ENCODE measurements at regions not wholly inside any gene's neighbourhood (a gene's known extent, or its start where the extent isn't known, plus 50 kb on each side); places are given as distances from the start of the nearest gene placed in this dataset.

DNA sequence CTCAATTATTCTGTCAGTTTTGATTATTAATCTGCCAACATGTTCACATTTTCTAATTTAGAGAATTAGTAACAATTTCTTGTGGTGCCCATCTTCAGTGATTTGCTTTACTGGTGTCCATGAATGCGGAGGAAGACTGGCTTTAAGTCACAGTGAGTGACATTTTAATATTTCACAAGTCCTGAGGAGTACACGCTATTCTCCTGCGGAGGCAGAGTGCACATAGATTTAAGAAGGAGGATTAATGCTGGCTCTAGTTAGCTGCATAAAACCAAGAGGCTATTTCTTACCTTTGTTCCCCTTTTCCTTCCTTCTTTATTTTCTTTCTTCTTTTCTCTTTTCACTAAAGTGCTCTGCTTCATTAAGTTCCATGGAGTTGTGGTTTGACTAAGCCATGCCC lies 495.2 kb upstream of the IGFBP7 start:
- no peak overlapping the region for H3K4me3 Mint-ChIP-seq
- H3K4me1 Mint-ChIP-seq (ENCODE audit: low read depth), result no peaks in the 10 kb centered on the region
- H3K9me3 Mint-ChIP-seq, result no peaks in the 10 kb centered on the region
- no peaks in the 10 kb centered on the region for H3K27me3 Mint-ChIP-seq
- H3K36me3 Mint-ChIP-seq (ENCODE audit: low read depth), result no peaks in the 10 kb centered on the region
- no peak overlapping the region for H3K27ac Mint-ChIP-seq

DNA sequence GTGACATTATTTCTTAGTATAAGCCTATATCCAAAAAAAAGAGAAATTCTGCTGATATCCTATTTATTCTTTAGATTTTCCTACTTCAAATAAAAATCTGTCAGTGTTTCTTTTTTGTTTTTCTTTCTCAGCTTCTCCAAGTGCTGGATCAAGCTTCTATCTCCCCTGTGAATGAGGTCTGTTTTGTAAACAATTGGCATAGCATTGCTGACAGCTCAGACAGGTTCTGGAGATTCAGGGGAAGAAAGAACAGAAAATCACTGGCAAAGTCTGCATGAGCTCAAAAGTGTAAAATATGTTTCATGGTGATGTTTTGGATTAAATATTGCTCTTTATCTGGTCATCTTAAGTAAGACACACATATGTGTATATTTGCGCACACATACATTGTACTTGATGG lies 492.0 kb upstream of the IGFBP7 start:
- Mint-ChIP-seq H3K4me3 (no peak overlapping the region), H3K36me3 (ENCODE audit: low read depth) (no peaks in the 10 kb centered on the region), H3K27ac (no peak overlapping the region), H3K27me3 (no peaks in the 10 kb centered on the region), H3K9me3 (no peaks in the 10 kb centered on the region), H3K4me1 (ENCODE audit: low read depth) (no peaks in the 10 kb centered on the region)

DNA sequence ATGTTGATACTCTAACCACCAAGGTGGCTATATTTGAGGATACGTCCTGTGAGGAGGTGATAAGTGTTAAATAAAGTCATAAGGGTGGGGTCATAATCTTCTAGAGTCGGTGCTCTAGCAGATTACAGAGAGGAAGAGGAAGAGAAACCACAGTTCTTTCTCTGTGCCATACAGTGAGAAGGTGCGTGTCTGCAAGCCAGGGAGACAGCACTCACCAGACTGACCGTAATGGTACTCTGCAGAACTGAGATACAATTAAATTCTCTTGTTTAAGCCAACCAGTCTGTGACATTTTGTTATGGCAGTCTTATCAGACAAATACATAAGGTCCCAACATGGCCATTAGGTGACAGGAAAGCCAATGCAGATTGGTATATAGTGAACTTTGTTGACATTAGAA lies 480.9 kb upstream of the IGFBP7 start:
- Mint-ChIP-seq H3K36me3 (ENCODE audit: low read depth) (no peaks in the 10 kb centered on the region), H3K4me3 (no peak overlapping the region), H3K9me3 (peaks cover 8% of the 10 kb centered on the region), H3K4me1 (ENCODE audit: low read depth) (no peaks in the 10 kb centered on the region), H3K27ac (no peak overlapping the region), H3K27me3 (no peaks in the 10 kb centered on the region)

DNA sequence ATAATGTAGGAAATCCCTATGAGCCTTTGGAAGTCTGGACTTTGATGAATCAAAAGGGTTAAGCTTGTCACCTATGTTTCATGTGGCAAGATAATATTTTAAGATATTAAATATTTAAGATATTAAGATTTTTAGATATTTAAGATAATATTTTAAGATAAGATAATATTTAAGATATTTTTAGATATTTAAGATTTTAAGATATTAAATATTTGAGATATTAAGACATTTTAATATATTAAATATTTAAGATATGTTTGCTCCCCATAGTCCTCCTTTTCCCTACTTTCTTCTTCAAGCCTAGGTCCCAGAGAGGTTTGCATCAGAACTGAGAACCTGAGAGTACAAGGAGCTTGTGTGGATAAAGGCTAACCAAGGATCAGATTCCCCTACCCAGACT lies 478.4 kb upstream of the IGFBP7 start:
- Mint-ChIP-seq H3K27me3 (no peaks in the 10 kb centered on the region), H3K36me3 (ENCODE audit: low read depth) (no peaks in the 10 kb centered on the region), H3K27ac (no peak overlapping the region), H3K9me3 (peaks cover 8% of the 10 kb centered on the region), H3K4me1 (ENCODE audit: low read depth) (no peaks in the 10 kb centered on the region), H3K4me3 (no peak overlapping the region)

DNA sequence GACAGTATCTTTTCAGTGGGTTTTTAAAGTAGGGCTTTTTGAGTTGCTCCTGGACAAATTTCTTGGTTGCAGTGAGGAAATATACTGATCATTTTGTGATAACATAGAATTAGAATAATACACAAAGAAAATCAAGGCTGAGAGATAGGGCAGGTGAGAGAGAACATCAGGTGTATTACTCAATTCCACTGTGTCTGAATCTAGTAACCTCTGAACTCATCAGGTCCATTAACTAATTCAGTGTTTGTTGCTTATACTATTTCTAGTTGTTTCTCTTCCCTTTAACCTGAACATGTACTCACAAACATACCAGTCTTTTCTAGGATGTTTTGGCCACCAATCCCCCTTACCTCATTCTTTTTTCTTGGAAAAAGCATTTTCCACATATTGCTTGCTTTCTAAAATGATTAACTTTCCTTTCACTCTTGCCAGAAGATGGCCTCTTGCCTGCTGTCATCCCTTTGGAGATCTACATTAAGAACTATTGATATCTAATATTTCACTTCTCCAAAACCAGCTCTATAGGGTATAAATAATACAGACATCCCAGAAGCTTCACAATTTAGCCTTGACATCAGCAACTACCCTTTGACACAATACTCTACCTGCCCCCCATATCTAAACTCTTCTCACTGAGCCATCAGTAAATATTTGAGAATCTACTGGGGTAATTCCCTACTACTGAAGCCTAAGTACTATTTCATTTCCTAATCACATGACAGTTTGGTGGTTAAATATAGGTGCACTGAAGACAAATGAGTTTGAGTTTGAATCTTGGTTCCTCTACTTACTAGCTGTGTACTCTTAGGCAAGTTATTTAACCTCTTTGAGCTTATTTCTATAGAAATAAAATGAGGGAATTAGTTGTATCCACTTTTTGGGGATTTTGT lies 470.8 kb upstream of the IGFBP7 start:
- no peaks in the 10 kb centered on the region for H3K36me3 Mint-ChIP-seq (ENCODE audit: low read depth)
- no peak overlapping the region for H3K27ac Mint-ChIP-seq
- no peaks in the 10 kb centered on the region for H3K4me1 Mint-ChIP-seq (ENCODE audit: low read depth)

DNA sequence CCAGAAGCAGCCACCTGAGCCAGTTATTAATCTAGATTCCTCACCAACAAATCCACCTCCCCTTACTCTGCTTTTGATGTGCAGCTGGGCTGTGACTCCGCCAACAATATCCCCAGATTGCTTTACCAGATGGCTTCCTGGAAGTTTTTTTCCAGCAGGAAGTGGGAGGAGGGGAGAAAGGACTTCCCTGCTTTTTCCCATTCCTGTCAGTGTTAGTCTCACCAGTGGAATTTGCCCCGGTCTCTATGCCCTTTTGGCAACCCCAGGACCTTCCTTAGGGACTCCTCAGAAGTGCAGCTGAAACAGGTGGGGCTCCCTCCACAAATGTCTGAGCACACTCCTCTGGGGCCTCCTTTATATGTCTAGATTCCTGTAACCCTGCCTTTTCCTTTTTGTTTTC lies 465.2 kb upstream of the IGFBP7 start:
- no peaks in the 10 kb centered on the region for H3K36me3 Mint-ChIP-seq (ENCODE audit: low read depth)
- no peak overlapping the region for H3K27ac Mint-ChIP-seq
- no peaks in the 10 kb centered on the region for H3K4me1 Mint-ChIP-seq (ENCODE audit: low read depth)
- peaks cover 3% of the 10 kb centered on the region for H3K9me3 Mint-ChIP-seq
- no peaks in the 10 kb centered on the region for H3K27me3 Mint-ChIP-seq
- H3K4me3 Mint-ChIP-seq, result no peak overlapping the region

More for the DNA sequence above, 470.8 kb upstream of the IGFBP7 start:
- Mint-ChIP-seq H3K27me3 (no peaks in the 10 kb centered on the region), H3K9me3 (peaks cover 4% of the 10 kb centered on the region), H3K4me3 (no peak overlapping the region)

DNA sequence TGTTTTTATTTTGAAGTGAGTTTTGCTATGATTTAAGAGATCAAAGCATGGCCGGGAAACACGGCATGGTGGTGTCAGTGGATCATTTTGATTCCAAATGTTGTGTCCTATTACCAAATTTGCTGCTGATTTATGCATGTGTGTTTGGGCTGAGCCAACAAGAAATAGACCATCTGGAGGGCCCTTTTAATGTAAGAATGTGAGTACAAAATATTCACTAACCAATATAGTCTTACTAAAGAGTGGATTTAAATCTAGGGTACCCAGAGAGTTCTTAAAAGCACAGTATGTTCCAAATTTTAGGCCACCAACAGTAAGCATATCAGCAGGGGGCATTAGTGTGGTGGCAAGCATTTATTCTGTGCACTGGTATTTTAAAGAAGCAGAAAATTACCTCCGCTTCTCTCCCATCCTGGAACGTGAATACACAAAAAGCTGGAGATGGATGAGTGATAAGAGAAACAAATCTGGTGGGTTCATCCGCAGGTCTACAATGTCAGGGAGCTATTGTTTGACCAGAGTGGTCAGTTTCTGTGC lies 444.4 kb upstream of the IGFBP7 start:
- no peak overlapping the region for H3K27ac Mint-ChIP-seq
- H3K4me1 Mint-ChIP-seq (ENCODE audit: low read depth), result no peaks in the 10 kb centered on the region
- no peaks in the 10 kb centered on the region for H3K36me3 Mint-ChIP-seq (ENCODE audit: low read depth)
- H3K9me3 Mint-ChIP-seq, result peaks cover 4% of the 10 kb centered on the region
- no peak overlapping the region for H3K4me3 Mint-ChIP-seq
- H3K27me3 Mint-ChIP-seq, result no peaks in the 10 kb centered on the region

DNA sequence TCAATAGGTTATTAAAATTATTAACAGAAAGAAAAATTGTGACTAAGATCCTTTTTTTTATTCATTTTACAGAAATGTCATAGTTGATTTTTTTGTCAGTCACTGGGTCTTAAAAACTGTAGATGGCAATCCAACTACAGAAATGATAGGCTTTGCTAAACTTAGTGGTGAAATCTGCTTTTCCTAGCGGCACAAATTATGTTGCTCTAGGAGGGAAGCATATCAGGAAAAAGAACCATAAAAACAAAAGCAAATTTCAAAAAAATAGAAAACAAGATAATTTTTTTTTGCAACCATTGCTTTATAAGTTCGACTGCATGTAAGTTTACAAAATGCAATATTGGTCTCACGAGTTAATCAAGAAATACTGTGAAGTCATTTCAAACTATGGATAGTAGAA lies 443.5 kb upstream of the IGFBP7 start:
- Mint-ChIP-seq H3K4me1 (ENCODE audit: low read depth) (no peaks in the 10 kb centered on the region), H3K9me3 (peaks cover 4% of the 10 kb centered on the region), H3K27ac (no peak overlapping the region), H3K27me3 (no peaks in the 10 kb centered on the region), H3K36me3 (ENCODE audit: low read depth) (no peaks in the 10 kb centered on the region), H3K4me3 (no peak overlapping the region)

DNA sequence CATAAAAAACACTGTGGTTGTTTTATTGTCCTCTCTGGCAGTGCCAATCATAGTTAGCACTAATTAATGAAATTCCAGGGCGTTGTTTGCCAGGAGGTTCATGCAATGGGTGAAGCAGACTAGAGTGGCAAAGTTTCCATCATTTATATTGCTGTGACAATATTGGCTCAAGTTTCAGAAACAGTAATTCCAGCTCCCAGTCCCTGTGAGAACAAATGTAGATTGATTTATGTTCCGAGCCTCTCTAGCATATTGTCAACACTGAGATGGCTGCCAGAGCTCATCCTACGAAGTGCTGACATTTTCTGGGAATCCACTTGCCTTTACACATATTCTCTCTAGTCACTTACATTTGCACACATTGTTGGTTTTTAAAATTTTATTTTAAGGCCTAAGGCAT lies 440.0 kb upstream of the IGFBP7 start:
- peaks cover 4% of the 10 kb centered on the region for H3K9me3 Mint-ChIP-seq
- H3K36me3 Mint-ChIP-seq (ENCODE audit: low read depth), result no peaks in the 10 kb centered on the region
- no peak overlapping the region for H3K4me3 Mint-ChIP-seq
- H3K4me1 Mint-ChIP-seq (ENCODE audit: low read depth), result no peaks in the 10 kb centered on the region
- no peak overlapping the region for H3K27ac Mint-ChIP-seq
- H3K27me3 Mint-ChIP-seq, result no peaks in the 10 kb centered on the region

DNA sequence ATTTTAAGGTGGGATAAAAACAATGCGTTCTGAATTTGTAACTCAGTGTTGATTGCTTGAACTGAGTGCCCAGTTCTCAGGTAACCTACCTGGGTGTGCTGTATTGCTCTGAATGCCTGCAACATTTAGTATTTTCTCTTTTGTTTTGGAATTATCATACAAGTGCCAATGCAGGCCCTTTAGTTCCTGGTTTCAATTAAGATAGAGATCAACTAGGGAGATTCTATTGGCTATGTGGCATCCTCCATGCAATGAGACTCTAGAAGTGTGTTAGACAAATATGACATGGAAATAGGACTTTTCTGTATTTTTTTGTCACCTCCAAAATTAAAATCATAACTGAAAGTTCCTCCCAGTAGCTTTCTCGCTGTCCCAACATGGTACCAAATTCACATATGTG lies 438.7 kb upstream of the IGFBP7 start:
- no peaks in the 10 kb centered on the region for H3K4me1 Mint-ChIP-seq (ENCODE audit: low read depth)
- no peaks in the 10 kb centered on the region for H3K9me3 Mint-ChIP-seq
- H3K27ac Mint-ChIP-seq, result no peak overlapping the region
- H3K27me3 Mint-ChIP-seq, result no peaks in the 10 kb centered on the region
- no peaks in the 10 kb centered on the region for H3K36me3 Mint-ChIP-seq (ENCODE audit: low read depth)
- H3K4me3 Mint-ChIP-seq, result no peak overlapping the region

DNA sequence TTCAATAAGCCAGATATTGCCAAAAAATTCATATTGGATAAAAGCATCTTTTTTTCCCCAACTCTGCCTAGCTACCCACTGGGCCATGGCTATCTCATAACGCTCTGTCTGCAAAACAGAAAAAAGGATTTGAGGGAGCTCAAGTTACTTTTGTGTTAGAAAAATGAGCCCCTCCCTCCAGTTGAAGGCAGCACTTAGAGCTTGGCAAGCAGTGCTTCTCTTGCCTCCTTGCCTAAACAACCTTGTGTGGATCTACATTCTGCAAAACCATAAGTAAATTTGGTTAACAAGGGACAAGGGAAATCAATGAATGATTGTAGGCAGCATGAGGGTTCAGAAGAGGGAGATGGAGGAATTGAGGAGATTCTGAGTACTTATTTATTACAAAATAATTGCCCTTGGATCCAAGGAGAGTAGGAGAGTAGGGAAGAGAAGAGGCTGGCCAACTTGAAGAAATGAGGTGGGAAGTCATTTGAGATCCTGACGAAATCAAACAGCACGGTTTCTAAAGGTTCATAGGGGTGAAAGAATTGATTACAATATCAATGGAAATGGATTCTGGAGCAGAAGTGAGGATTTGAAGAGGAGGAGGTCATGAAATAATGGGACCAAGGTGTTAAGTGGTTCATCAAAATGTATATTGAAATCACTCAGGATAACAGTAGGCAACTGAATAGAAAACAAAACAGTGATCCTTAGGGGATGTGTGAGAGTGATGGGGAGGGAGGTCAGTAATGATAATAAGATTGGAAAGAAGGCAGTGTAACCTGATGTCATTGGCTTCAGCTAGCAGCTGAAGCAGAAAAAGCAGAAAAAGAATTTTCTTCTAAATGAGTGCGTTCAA lies 434.8 kb upstream of the IGFBP7 start:
- H3K4me1 Mint-ChIP-seq (ENCODE audit: low read depth), result no peaks in the 10 kb centered on the region
- no peaks in the 10 kb centered on the region for H3K27me3 Mint-ChIP-seq
- H3K4me3 Mint-ChIP-seq, result no peak overlapping the region
- H3K9me3 Mint-ChIP-seq, result peaks cover 2% of the 10 kb centered on the region
- H3K36me3 Mint-ChIP-seq (ENCODE audit: low read depth), result no peaks in the 10 kb centered on the region
- H3K27ac Mint-ChIP-seq, result no peak overlapping the region

DNA sequence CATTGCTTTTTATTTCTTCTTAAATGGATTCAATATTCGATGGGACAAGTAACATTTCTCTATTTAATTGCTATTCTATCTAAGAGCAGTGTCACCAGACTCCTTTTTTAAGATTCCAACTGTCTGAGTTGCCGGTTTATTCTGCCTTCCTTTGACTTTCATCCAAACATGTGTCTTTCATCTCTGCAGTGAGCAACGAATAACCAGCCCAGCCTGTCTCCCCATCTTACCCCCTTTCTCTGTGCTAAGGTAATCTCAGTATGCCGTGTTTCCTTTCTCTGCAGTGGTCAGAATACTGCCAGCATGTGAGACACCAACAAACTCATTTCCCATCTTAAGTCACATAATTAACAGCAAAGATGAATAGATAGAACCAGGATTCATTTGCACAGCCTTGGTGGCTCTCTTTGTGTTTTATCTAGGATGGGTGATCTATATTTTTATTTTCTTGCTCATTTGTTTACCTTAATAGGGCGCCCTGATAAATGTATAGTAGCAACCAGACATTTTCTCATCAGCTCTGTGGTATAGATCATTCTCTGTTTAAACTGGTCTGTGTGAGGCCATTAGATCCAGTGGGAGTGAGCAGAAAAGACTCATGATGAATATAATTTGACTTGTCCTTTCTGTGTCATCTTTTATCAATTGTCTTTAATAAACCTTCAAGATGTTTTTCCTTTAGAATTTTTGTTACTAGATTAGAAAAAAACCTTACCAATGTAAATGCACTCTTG lies 394.8 kb upstream of the IGFBP7 start:
- Mint-ChIP-seq H3K9me3 (no peaks in the 10 kb centered on the region), H3K27ac (no peak overlapping the region), H3K4me1 (ENCODE audit: low read depth) (no peaks in the 10 kb centered on the region), H3K4me3 (no peak overlapping the region), H3K27me3 (no peaks in the 10 kb centered on the region), H3K36me3 (ENCODE audit: low read depth) (no peaks in the 10 kb centered on the region)

DNA sequence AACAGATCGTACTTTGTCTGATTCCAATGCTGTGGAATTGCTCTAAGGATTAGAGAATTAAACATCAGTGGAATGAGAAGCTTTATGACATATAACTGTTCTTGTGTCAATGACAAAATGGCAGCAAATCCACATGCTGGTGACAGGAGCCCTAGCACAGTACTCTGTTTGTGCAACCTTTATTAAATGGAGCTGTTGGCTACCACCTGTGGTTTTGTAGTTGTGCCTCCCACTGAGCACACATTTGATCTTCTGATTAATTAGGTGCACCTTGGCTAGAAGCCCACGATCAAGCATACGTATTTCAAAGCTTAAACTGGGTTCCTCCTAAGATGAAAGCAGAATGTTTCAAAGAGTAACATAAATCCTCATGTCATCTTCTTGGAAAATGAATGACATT lies 394.0 kb upstream of the IGFBP7 start:
- no peaks in the 10 kb centered on the region for H3K36me3 Mint-ChIP-seq (ENCODE audit: low read depth)
- no peak overlapping the region for H3K27ac Mint-ChIP-seq
- no peaks in the 10 kb centered on the region for H3K27me3 Mint-ChIP-seq
- no peak overlapping the region for H3K4me3 Mint-ChIP-seq
- H3K4me1 Mint-ChIP-seq (ENCODE audit: low read depth), result no peaks in the 10 kb centered on the region
- H3K9me3 Mint-ChIP-seq, result peaks cover 5% of the 10 kb centered on the region

DNA sequence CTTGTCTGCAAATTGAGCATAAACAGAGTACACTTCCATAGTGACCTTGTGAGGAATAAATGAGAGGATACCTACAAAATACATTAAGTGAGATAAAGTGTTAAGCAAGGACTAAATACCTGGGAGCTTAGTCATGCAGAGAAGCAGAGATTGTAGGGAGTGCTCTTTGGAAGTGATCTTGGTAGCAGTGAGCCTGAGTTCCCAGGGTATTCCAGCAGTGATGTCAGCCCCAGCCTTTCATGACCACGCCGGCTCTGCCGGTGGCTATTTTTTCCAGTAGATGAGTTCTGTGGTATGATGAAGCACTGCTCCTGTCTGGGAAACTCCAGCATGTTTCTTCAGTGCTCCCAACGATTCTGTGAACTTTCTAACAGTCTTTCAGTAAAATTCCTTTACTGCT lies 391.5 kb upstream of the IGFBP7 start:
- Mint-ChIP-seq H3K4me3 (no peak overlapping the region), H3K9me3 (peaks cover 5% of the 10 kb centered on the region), H3K36me3 (ENCODE audit: low read depth) (no peaks in the 10 kb centered on the region), H3K27ac (no peak overlapping the region), H3K27me3 (no peaks in the 10 kb centered on the region), H3K4me1 (ENCODE audit: low read depth) (no peaks in the 10 kb centered on the region)

DNA sequence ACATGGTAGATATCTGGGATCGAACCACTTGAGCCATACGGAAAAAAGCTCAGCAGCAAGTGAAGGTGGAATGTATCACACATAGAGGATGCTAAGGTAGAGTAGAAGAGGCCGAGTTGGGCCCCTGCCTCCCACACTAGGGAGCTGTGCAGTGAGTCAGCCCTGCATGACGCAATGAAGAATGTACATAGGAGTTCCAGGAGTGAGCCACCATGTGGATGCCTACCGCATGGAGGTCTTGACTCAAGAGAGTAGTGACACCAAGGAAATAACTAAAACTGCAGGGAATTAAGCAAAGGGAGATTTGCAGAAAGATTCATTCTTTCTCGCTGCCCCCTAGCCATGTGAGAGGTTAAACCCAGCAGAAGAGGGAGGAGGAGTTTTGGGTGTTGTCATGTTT lies 389.6 kb upstream of the IGFBP7 start:
- Mint-ChIP-seq H3K4me1 (ENCODE audit: low read depth) (no peaks in the 10 kb centered on the region), H3K4me3 (no peak overlapping the region), H3K27ac (no peak overlapping the region), H3K36me3 (ENCODE audit: low read depth) (no peaks in the 10 kb centered on the region), H3K27me3 (no peaks in the 10 kb centered on the region), H3K9me3 (peaks cover 5% of the 10 kb centered on the region)
